Caki2 (cell line): ENCODE measurements at regions not wholly inside any gene's neighbourhood (a gene's known extent, or its start where the extent isn't known, plus 50 kb on each side); places are given as distances from the start of the nearest gene placed in this dataset.
A peak's percentile ranks its signal among the peaks of the same experiment; 100 is the strongest.

Source experiments
- DNase-seq: peaks from one replicate; pipeline ENCODE4 v3.0.0-alpha.2; 2015; ENCODE audit warnings: low read depth
- in situ Hi-C: cut with HindIII; loops from 2 replicates; pipeline ENCODE4 v1.10.0; 2016; ENCODE audit warnings: low sequenced_read_pairs, low pct_unique_long_range_greater_than_20kb, mixed read lengths

- in situ Hi-C loops = no loop called here
- DNase-seq = no peak
These were observed 92.9 kb upstream of the PTPN3 start for GRCh38 chr9:109590966-109591365.

DNA sequence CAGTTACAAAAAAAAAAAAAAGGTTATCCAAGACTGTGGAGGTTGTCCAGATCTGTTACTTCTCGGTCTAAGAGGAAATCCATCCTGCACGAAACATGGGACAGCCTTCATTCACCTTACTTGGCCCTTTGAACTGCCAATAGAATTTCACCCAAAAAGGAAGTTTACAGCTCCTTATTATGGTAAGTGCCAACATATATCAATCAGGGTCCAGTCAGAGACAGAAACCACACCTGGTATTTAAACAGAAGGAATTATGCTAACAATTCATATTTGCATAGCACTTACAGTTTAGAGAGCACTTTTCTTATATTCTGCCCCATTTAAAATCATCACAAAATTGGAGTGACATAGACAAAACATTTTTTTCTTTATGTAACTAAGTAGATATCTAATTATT lies 93.6 kb upstream of the PTPN3 start:
- in situ Hi-C loops = no loop called here
- DNase-seq = no peak

DNA sequence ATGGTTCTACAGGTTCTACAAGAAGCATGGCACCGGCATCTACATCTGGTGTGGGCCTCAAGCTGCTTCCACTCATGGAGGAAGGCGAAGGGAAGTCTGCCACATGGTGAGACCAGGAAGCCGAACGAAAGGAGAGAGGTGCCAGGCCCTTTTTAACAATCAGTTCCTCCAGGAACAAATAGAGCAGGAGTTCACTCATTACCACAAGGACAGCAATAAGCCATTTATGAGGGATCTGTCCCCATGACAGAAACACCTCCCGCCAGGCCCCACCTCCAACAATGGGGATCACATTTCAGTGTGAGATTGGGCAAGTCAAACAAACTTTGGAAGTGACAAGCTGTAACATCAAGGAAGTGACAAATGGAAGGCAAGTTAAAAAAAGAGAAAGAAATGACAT lies 95.5 kb upstream of the PTPN3 start:
- DNase-seq = no peak
- in situ Hi-C loops = no loop called here

DNA sequence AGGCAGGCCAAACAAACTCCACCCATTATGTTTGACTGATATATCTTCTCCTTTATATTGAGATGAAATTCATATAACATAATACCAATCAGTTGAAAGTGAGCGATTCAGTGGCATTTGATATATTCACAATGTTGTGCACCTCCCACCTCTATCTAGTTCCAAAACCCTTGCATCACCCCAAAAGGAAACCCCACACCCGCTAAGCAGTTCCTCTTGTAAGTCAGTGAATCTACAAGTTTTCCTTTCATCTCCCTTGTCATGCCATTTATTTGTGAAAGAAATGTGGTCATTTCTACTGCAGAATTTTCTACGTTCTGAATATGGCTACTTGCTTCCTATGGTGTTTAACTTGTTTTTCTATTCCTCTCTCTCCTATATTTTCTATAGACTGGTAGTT lies 99.4 kb upstream of the PTPN3 start:
- no peak for DNase-seq
- in situ Hi-C loops = no loop called here

- in situ Hi-C loops = no loop called here
- DNase-seq = no peak
These were observed 101.0 kb upstream of the PTPN3 start for GRCh38 chr9:109599131-109599530.

DNA sequence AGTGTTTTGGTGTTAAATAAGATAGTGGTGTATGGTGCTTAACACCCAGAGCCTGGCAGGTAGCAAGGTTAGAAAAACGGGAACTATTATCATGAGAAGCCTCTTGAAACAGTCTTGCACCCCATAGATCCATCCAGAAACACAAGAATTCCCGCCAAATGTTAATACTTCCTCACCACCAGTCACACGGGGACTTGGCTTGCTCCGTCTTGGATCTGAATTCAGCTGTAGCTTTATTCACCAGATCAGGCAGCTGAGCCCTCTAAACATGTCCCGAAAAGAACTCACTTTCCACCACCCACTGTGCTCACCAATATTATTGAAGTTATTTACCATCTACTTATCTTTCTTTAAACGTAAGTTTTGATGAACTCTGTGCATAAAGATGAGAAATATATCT lies 101.6 kb upstream of the PTPN3 start:
- in situ Hi-C loops = no loop called here
- DNase-seq = no peak

DNA sequence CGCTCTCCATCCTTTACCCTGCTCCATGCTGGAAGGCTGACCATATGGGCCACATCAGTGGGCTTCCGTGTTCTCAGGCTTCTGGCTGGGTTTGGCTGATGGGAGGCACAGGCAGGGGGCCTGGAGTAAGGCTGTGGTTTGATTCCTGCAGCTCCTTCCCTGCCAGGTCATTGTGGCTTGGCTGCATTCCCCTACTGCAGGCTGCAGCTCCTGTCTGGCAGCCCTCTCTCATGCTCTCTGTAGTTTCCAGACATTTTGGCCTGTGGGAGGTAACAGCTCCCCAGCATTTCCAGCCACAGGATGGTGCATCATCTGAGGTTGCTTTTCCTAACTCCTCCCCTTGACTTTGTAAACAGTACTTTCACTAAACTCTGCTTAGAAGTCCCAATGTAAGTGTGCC lies 102.0 kb upstream of the PTPN3 start:
- no peak for DNase-seq
- in situ Hi-C loops = no loop called here

GRCh38 chr9:109601181-109601580 lies 103.1 kb upstream of the PTPN3 start:
- DNase-seq = no peak
- in situ Hi-C loops = no loop called here

- in situ Hi-C loops = no loop called here
- DNase-seq = no peak
These were observed 104.9 kb upstream of the PTPN3 start for GRCh38 chr9:109602987-109603386.

GRCh38 chr9:109604131-109604530 lies 106.0 kb upstream of the PTPN3 start:
- no peak for DNase-seq
- in situ Hi-C loops = no loop called here

DNA sequence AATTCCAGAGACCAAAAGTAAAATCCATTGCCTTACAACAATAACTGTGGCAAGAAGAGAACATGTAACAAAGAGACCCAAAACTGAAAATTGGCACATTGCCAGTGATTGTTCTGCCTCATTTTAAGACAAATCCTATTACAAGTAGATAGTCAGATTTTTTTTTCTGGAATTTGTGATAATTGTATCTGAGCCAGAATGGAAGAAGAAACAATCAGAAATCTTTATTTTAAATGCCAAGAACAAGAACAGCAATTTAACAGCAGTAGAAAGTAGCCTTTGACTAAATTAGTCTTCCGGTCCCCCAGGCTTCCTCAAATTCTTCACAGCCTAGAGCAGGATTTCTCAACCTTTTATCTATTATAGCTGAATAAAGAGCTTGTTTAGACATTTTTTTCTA lies 106.7 kb upstream of the PTPN3 start:
- DNase-seq = no peak
- in situ Hi-C loops = no loop called here

DNA sequence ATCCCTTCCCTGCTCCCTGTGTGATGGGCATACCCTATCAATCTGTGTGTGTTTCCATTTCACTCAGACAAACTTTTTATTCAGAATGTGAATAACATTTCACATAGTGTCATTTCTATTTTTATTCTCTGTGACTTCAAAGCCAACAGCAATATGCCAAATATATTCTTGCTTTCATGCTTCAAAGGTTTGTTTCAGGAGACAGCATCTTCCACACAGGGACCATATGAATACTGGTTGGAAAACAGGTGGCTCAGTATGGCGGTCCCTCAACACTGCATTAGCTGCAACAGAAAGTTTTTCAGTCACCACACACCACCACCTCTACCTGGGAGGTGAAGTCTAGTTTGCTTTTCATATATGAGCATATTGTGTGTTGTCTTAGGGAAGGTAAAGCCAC lies 111.0 kb upstream of the PTPN3 start:
- no peak for DNase-seq
- in situ Hi-C loops = no loop called here

GRCh38 chr9:109616571-109617120 lies 118.5 kb upstream of the PTPN3 start:
- DNase-seq = no peak
- in situ Hi-C loops = no loop called here

- DNase-seq = no peak
- in situ Hi-C loops = no loop called here
These were observed 121.2 kb upstream of the PTPN3 start for GRCh38 chr9:109619310-109619709.

DNA sequence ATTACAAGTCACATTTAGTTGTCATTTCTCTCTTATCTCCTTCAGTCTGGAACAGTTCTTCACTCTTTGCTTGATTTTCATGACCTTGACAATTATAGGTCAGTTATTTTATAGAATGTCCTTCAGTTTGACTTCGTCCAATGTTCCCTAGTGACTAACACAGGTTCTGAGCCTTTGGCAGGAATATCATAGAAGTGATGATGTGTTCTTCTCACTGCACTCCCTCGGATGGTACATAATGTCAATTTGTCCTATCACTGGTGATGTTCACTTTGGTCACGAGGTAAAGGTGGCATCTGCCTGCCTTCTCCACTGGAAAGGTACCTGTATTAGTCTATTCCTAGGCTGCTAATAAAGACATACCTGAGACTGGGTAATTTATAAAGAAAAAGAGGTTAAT lies 126.0 kb upstream of the PTPN3 start:
- in situ Hi-C loops = no loop called here
- no peak for DNase-seq

DNA sequence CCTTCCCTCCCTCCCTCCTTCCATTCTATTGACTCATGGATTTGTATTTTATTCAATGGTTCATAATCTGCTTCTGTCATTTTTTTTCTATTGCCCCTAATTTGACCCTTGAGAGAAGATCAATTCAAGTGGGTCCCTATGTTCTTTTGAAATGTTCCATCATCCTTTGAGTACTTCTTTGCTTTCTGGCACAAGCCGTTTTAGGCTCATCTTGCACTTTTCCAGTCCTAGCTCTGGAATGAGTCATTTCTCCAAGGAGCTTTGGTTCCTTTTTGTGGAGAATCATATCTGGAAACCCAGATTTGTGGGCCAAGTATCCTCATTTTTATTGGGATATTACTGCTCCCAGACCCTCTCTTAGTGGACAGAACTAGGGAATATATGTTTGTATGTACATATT lies 126.8 kb upstream of the PTPN3 start:
- DNase-seq = no peak
- in situ Hi-C loops = no loop called here

DNA sequence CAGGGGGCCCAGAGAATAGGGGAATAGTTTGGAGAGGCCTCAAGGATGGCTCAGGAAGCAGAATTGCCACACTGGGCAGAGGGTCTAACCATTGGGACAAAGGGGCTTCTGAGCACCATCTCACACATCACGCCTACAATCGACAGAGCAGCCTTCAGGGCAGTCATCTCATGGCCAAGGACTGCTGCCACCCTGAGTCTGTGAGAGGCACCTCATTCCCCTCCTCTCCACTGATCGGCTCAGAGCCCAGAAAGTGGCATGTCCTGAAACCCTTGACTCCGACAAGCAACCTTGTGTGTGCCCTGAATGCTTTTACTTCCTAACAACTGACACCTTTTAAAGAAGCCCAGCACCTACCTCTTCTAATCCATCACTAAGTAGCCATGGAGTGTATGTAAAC lies 128.9 kb upstream of the PTPN3 start:
- in situ Hi-C loops = no loop called here

DNA sequence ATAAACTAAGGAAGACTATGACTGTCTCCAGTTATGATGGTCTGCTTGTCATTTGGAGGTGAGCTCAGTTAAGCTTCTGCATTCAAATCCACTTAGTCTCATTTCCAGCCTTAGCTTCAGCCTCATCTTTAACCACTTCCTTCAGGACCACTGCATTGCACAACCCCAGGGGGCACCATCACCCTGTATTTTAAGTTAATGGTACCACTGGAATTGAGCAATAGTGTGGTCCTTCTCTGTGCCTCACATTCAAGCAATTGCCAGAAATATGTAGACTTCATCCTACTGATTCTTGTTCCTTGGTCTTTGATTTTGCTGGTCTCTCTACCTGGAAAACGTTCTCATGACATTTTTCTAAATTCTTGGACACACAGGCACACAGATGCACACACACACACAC lies 131.5 kb upstream of the PTPN3 start:
- in situ Hi-C loops = no loop called here
- no peak for DNase-seq

More for the DNA sequence above, 128.9 kb upstream of the PTPN3 start:
- no peak for DNase-seq

- no peak for DNase-seq
- in situ Hi-C loops = no loop called here
These were observed 134.7 kb upstream of the PTPN3 start for GRCh38 chr9:109632817-109633216.

DNA sequence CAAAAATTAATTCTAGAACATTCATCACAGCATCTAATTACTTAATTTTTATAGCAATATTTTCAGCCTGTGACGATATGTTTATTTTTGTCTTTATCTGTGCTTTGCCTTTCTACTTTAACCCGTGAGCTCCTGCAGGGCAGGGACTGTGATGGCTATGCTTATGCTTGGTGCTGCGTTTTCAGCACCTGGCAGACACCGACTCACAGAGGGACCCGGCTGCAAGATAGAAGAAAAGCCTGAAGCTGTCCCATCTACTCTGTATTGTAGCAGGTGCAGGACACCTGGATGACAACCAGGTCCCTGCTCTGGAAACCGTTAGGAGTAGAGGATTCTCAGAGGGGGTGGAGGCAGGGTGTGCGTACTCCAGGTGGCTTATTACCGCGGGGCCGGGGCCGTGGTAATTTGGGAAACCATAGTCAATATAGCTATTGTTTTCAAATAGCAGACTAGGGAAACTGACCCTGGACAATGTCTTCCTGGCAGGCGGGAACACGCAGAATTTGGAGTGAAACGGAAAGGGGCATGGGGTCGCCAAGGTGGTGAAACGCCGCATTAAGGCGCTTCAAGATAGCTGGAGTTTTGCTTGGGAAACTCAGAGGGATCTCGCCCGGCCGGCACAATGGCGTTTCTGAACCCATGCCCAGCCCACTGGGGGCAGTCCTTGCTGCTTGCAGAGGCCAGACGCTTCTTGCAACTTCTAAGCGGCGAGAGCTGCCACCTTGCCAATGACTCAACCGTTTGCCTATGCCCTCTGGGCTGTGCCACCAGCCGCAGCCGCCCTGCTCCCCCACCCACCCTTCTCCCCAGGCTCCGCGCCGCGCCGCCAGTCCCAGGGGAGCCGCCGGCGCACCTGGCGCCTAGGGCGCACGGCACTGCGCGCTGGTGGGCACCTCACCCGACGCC lies 140.1 kb upstream of the PALM2AKAP2 start:
- in situ Hi-C loops = no loop called here
- DNase-seq = peak; percentile 36
